ENCODE measurements at regions not wholly inside any gene's neighbourhood (a gene's known extent, or its start where the extent isn't known, plus 50 kb on each side); places are given as distances from the start of the nearest gene placed in this dataset.
"Not testable (repeated sequence)": the region's sequence is repeated elsewhere in the genome, so short reads cannot be mapped to it uniquely, and the experiment has no call there.

DNA sequence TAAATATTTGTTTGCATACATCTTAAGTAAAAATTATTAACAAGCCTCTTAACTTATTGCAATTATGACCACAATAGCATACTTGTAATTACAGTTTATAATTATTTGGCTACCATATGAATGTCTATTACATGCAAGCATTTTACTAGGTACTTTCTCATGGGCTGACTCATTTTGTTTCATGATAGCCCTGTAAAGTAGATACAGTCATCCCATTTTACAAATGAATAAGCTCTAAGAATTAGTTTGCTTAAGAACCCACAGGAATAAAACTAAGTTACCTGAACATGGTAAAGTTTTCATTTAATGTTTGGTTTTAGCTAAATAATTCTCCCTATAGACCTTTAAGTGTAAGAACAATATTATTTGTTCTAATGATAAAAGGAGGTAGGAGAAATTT, 126.6 kb upstream of the IZUMO3 start:
- intact Hi-C loops (cut with micrococcal nuclease), result no loop called here
- H3K4me3 Mint-ChIP-seq, result no peak overlapping the region
- H3K4me1 Mint-ChIP-seq (ENCODE audit: low read depth), result no peaks in the 10 kb centered on the region
- peaks cover 12% of the 10 kb centered on the region for H3K9me3 Mint-ChIP-seq
- ATAC-seq (no peak), DNase-seq (no peak)
- POLR2A ChIA-PET, result no interaction called here
- CTCF ChIA-PET, result no interaction called here
- H3K36me3 Mint-ChIP-seq (ENCODE audit: low read depth), result no peaks in the 10 kb centered on the region
- no peak for TF ChIP-seq CTCF (IDR thresholded peaks at IDR 0.05)
- no peaks in the 10 kb centered on the region for H3K27me3 Mint-ChIP-seq
- no peak overlapping the region for H3K27ac Mint-ChIP-seq

- H3K27ac Mint-ChIP-seq, result no peak overlapping the region
- DNase-seq (no peak), ATAC-seq (no peak)
- H3K4me3 Mint-ChIP-seq, result no peak overlapping the region
- ChIA-PET POLR2A (no interaction called here), CTCF (no interaction called here)
- no peak for TF ChIP-seq CTCF (IDR thresholded peaks at IDR 0.05)
- H3K36me3 Mint-ChIP-seq (ENCODE audit: low read depth), result no peaks in the 10 kb centered on the region
- intact Hi-C loops (cut with micrococcal nuclease), result no loop called here
- peaks cover 19% of the 10 kb centered on the region for H3K9me3 Mint-ChIP-seq
- H3K27me3 Mint-ChIP-seq, result no peaks in the 10 kb centered on the region
- no peaks in the 10 kb centered on the region for H3K4me1 Mint-ChIP-seq (ENCODE audit: low read depth)
Observed at GRCh38 chr9:24657387-24657786, 111.7 kb upstream of the IZUMO3 start.

DNA sequence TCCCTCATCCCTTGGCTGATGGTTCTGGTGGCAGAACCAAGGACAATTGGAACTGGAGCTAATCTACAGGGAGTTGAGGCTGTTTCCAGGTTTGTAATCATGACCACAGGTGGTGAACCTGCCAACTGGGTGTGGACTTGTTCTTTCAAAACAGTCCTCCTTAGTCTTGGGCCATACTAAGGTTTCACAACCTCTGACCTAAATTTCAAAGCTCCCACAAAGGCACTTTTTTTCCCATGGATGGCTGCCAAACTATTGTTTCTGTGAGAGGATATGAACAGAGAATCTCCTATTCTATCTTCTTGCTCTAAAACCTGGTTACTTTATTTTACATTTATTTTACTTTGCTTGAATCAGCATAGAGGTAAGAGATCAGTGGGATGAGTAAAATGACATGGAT, 106.5 kb upstream of the IZUMO3 start:
- intact Hi-C loops (cut with micrococcal nuclease), result no loop called here
- POLR2A ChIA-PET, result no interaction called here
- CTCF ChIA-PET, result no interaction called here
- Mint-ChIP-seq H3K36me3 (ENCODE audit: low read depth) (no peaks in the 10 kb centered on the region), H3K27me3 (no peaks in the 10 kb centered on the region), H3K4me1 (ENCODE audit: low read depth) (no peaks in the 10 kb centered on the region), H3K4me3 (no peak overlapping the region), H3K27ac (no peak overlapping the region), H3K9me3 (peaks cover 10% of the 10 kb centered on the region)
- no peak for TF ChIP-seq CTCF (IDR thresholded peaks at IDR 0.05)
- DNase-seq (no peak), ATAC-seq (no peak)

- CTCF ChIA-PET; H3K36me3 Mint-ChIP-seq (ENCODE audit: low read depth); H3K4me3 Mint-ChIP-seq; H3K4me1 Mint-ChIP-seq (ENCODE audit: low read depth); intact Hi-C loops (cut with micrococcal nuclease); H3K27me3 Mint-ChIP-seq; ATAC-seq; DNase-seq; POLR2A ChIA-PET; H3K27ac Mint-ChIP-seq: not testable (repeated sequence)
- peaks cover 15% of the 10 kb centered on the region for H3K9me3 Mint-ChIP-seq
Observed at GRCh38 chr9:24628809-24629208, 83.1 kb upstream of the IZUMO3 start.

GRCh38 chr9:24625097-24625496, 79.4 kb upstream of the IZUMO3 start:
- POLR2A ChIA-PET, result no interaction called here
- intact Hi-C loops (cut with micrococcal nuclease), result no loop called here
- peaks cover 10% of the 10 kb centered on the region for H3K9me3 Mint-ChIP-seq
- H3K27me3 Mint-ChIP-seq, result no peaks in the 10 kb centered on the region
- ATAC-seq (no peak), DNase-seq (no peak)
- no peaks in the 10 kb centered on the region for H3K4me1 Mint-ChIP-seq (ENCODE audit: low read depth)
- TF ChIP-seq CTCF (IDR thresholded peaks at IDR 0.05), result no peak
- H3K27ac Mint-ChIP-seq, result no peak overlapping the region
- no peak overlapping the region for H3K4me3 Mint-ChIP-seq
- CTCF ChIA-PET, result no interaction called here
- H3K36me3 Mint-ChIP-seq (ENCODE audit: low read depth), result no peaks in the 10 kb centered on the region

DNA sequence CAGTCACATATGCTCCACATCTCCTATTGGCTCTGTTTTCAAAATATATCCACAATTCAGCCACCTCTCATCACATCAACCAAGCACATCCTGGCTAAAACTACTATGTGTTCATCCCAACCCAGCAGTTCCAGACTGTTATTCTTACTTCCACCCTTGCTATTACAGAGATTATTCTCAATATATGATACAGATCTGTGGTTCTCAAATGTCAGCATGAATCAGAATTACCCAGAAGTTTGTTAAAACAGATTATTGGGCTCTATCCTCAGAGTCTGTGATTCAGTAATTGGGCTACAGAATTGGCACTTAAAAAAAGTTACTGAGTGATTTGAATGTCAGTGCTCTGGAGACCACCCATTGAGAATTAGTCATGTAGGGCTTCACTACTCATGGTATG, 78.8 kb upstream of the IZUMO3 start:
- Mint-ChIP-seq H3K27ac (no peak overlapping the region), H3K4me1 (ENCODE audit: low read depth) (no peaks in the 10 kb centered on the region), H3K36me3 (ENCODE audit: low read depth) (no peaks in the 10 kb centered on the region), H3K9me3 (peaks cover 10% of the 10 kb centered on the region), H3K27me3 (no peaks in the 10 kb centered on the region), H3K4me3 (no peak overlapping the region)
- TF ChIP-seq CTCF (IDR thresholded peaks at IDR 0.05), result no peak
- ATAC-seq, result no peak
- POLR2A ChIA-PET, result no interaction called here
- CTCF ChIA-PET, result no interaction called here
- DNase-seq, result no peak
- intact Hi-C loops (cut with micrococcal nuclease), result no loop called here

All from activated CD8-positive, alpha-beta T cell treated with anti-CD3 and anti-CD28 coated beads for 36 hours (primary cell).